ENCODE measurements at regions not wholly inside any gene's neighbourhood (a gene's known extent, or its start where the extent isn't known, plus 50 kb on each side); places are given as distances from the start of the nearest gene placed in this dataset.

DNA sequence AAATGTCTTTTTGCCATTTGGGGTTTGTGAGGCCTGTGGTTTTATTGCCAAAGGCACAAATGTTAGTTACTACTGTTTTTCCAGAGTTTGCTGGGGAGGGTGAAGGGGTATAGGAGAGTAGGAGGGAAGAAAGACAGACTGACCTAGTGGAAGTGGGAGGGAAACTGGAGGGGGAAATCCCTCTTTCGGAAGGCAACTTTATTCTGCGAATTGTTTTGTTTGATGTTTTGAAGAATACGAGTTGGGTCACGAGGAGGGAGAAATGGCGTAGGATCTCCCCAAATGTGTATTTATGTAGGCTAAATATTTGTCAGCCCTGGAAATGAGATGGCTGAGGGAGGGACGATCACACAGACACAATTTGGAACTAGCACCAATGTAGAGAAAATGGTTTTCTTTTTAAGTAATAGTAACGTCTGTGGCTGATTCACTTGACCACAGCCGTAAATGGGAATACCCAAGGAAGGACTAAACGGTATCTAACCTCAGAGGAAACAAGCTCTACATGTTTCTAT is 172.3 kb downstream of the ICOS start:
- no peak overlapping the region for H3K9ac ChIP-seq (ENCODE audit: low read length)
- H3K27ac ChIP-seq (ENCODE audit: low read depth, low read length): no peak overlapping the region
- no peaks in the 10 kb centered on the region for H3K27me3 ChIP-seq (ENCODE audit: low read length)
- no peaks in the 10 kb centered on the region for H3K9me2 ChIP-seq (replicated peaks; ENCODE audit: insufficient read depth, low read length)
- H3K9me3 ChIP-seq (ENCODE audit: insufficient read depth, low read length): no peaks in the 10 kb centered on the region
- TF ChIP-seq, protein P1, sequence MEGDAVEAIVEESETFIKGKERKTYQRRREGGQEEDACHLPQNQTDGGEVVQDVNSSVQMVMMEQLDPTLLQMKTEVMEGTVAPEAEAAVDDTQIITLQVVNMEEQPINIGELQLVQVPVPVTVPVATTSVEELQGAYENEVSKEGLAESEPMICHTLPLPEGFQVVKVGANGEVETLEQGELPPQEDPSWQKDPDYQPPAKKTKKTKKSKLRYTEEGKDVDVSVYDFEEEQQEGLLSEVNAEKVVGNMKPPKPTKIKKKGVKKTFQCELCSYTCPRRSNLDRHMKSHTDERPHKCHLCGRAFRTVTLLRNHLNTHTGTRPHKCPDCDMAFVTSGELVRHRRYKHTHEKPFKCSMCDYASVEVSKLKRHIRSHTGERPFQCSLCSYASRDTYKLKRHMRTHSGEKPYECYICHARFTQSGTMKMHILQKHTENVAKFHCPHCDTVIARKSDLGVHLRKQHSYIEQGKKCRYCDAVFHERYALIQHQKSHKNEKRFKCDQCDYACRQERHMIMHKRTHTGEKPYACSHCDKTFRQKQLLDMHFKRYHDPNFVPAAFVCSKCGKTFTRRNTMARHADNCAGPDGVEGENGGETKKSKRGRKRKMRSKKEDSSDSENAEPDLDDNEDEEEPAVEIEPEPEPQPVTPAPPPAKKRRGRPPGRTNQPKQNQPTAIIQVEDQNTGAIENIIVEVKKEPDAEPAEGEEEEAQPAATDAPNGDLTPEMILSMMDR (IDR thresholded peaks at IDR 0.05; ENCODE audit: insufficient read depth, low read length, poor library complexity, severe bottlenecking): no peak
- no peak for TF ChIP-seq EZH2phosphoT487 (conservative IDR thresholded peaks at IDR 0.05; ENCODE audit: low read length)
- H4K20me1 ChIP-seq (ENCODE audit: low read depth, low read length): no peaks in the 10 kb centered on the region
- no peak overlapping the region for H3K4me2 ChIP-seq (ENCODE audit: low read depth, low read length, poor library complexity, severe bottlenecking)
- no peaks in the 10 kb centered on the region for H3K79me2 ChIP-seq (ENCODE audit: insufficient read depth, low read length)
- H3K4me3 ChIP-seq (ENCODE audit: insufficient read depth, low read length, poor library complexity, severe bottlenecking): no peak overlapping the region
- H3F3A ChIP-seq (ENCODE audit: insufficient read depth): no peaks in the 10 kb centered on the region
- no peaks in the 10 kb centered on the region for H3K36me3 ChIP-seq (ENCODE audit: low read length)
- H2AFZ ChIP-seq (ENCODE audit: low read depth, low read length, severe bottlenecking): no peak overlapping the region

DNA sequence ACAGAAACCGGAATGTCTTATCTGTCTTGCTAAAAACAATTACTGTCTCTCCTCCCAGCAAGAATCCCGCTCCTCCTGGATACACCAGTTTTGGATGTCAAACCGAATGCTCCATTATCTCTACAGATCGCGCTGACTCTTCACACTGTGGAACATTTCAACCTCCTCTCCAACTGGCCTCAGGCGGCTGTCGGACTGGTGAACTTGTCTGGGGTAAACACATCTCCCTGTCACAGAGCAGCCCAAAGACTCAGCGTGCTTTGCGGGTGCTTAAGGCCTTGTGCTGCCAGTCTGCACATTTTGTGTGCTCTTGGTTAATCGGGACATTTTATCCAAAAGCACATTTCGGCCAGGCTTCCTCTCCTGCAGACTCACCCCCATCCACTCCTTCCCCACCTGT is 173.1 kb downstream of the ICOS start:
- H4K20me1 ChIP-seq (ENCODE audit: low read depth, low read length): no peaks in the 10 kb centered on the region
- TF ChIP-seq, protein P1 (IDR thresholded peaks at IDR 0.05; ENCODE audit: insufficient read depth, low read length, poor library complexity, severe bottlenecking): no peak
- TF ChIP-seq EZH2phosphoT487 (conservative IDR thresholded peaks at IDR 0.05; ENCODE audit: low read length): no peak
- H3K36me3 ChIP-seq (ENCODE audit: low read length): no peaks in the 10 kb centered on the region
- no peak overlapping the region for H3K27ac ChIP-seq (ENCODE audit: low read depth, low read length)
- H3K9me2 ChIP-seq (replicated peaks; ENCODE audit: insufficient read depth, low read length): no peaks in the 10 kb centered on the region
- H3K9me3 ChIP-seq (ENCODE audit: insufficient read depth, low read length): no peaks in the 10 kb centered on the region
- H3K4me2 ChIP-seq (ENCODE audit: low read depth, low read length, poor library complexity, severe bottlenecking): no peak overlapping the region
- H3K9ac ChIP-seq (ENCODE audit: low read length): no peak overlapping the region
- H3K79me2 ChIP-seq (ENCODE audit: insufficient read depth, low read length): no peaks in the 10 kb centered on the region
- no peak overlapping the region for H2AFZ ChIP-seq (ENCODE audit: low read depth, low read length, severe bottlenecking)
- H3F3A ChIP-seq (ENCODE audit: insufficient read depth): no peaks in the 10 kb centered on the region
- no peaks in the 10 kb centered on the region for H3K27me3 ChIP-seq (ENCODE audit: low read length)
- no peak overlapping the region for H3K4me3 ChIP-seq (ENCODE audit: insufficient read depth, low read length, poor library complexity, severe bottlenecking)

DNA sequence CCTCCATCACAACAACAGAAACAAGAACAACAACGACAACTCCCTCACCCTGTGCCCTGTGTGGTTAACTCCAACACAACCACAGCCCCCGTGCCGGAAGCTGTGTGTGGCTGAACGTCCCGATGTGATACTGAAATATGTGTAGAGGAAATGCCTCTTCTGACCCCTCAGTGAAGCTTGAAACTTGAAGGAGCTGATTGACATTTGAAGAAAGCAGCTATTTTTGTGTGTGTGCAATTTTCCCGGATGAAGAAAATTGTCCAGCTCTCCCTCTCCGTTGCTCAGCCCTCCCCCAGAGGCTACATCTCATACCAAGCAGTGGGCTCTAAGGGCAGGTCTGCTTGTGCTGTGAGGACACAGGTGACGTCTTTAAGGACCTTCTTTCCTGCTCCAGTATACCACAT is 173.8 kb downstream of the ICOS start:
- no peak overlapping the region for H2AFZ ChIP-seq (ENCODE audit: low read depth, low read length, severe bottlenecking)
- no peaks in the 10 kb centered on the region for H3K27me3 ChIP-seq (ENCODE audit: low read length)
- H3K4me3 ChIP-seq (ENCODE audit: insufficient read depth, low read length, poor library complexity, severe bottlenecking): no peak overlapping the region
- TF ChIP-seq, protein P1 (IDR thresholded peaks at IDR 0.05; ENCODE audit: insufficient read depth, low read length, poor library complexity, severe bottlenecking): no peak
- no peak for TF ChIP-seq EZH2phosphoT487 (conservative IDR thresholded peaks at IDR 0.05; ENCODE audit: low read length)
- no peaks in the 10 kb centered on the region for H4K20me1 ChIP-seq (ENCODE audit: low read depth, low read length)
- H3K36me3 ChIP-seq (ENCODE audit: low read length): no peaks in the 10 kb centered on the region
- H3K9me3 ChIP-seq (ENCODE audit: insufficient read depth, low read length): no peaks in the 10 kb centered on the region
- H3K27ac ChIP-seq (ENCODE audit: low read depth, low read length): no peak overlapping the region
- H3K9me2 ChIP-seq (replicated peaks; ENCODE audit: insufficient read depth, low read length): no peaks in the 10 kb centered on the region
- H3K9ac ChIP-seq (ENCODE audit: low read length): no peak overlapping the region
- no peak overlapping the region for H3K4me2 ChIP-seq (ENCODE audit: low read depth, low read length, poor library complexity, severe bottlenecking)
- no peaks in the 10 kb centered on the region for H3K79me2 ChIP-seq (ENCODE audit: insufficient read depth, low read length)
- H3F3A ChIP-seq (ENCODE audit: insufficient read depth): no peaks in the 10 kb centered on the region
